HepG2 (cell line): ENCODE measurements at regions not wholly inside any gene's neighbourhood (a gene's known extent, or its start where the extent isn't known, plus 50 kb on each side); places are given as distances from the start of the nearest gene placed in this dataset.

ENCODE experiments used
- ATAC-seq: fragments of 200-7000 bp; cut with Tn5 transposase; 3 replicates; pipeline ENCODE4 v1.9.1; 2020; ENCODE audit warnings: mild to moderate bottlenecking, moderate library complexity
- BruUV-seq: library from RNA; stranded (reverse); fragments of 400-500 nt; replicated peaks from 2 replicates; lab custom pipeline; 2021; lab: Mats Ljungman, UMichigan
- CTCF ChIA-PET: fragments of 300-600 bp; formaldehyde crosslinking; extraction: SDS; loops from one replicate; lab custom pipeline; 2021; ENCODE audit warnings: low total read pairs, inconsistent platforms, low intra/inter-chr PET ratio; lab: Yijun Ruan, JAX
- POLR2A ChIA-PET: fragments of 350-600 bp; sonication (Branson Sonifier 250); formaldehyde crosslinking; loops from one replicate; lab custom pipeline; 2020; ENCODE audit warnings: antibody characterized with exemption, inconsistent platforms; lab: Yijun Ruan, JAX
- DNase-seq: peaks from one replicate; pipeline ENCODE4 v3.0.0-alpha.2; 2015; ENCODE audit warnings: low spot score
- FAIRE-seq: peaks from 3 replicates; lab custom pipeline; 2011; peaks lifted over from hg19 to GRCh38; lab: Jason Lieb, UNC
- H2AFZ ChIP-seq: one replicate; pipeline ENCODE4 v1.6.1; 2011; ENCODE audit warnings: low read length, inconsistent platforms
- H3K27ac ChIP-seq: fragments of 300-600 bp; 3 replicates; pipeline ENCODE4 v1.8.0; 2011; ENCODE audit warnings: mixed run types, mild to moderate bottlenecking, mixed read lengths, low read length, inconsistent platforms; ENCODE audit not compliant: insufficient read depth; ENCODE audit errors: extremely low read length
- H3K27me3 ChIP-seq, 2 experiments: fragments of 200-600 bp in 1 of 2; 2 replicates in 1 of 2; 3 replicates in 1 of 2; pipeline versions ENCODE4 v1.6.0 to v1.8.0; 2011; ENCODE audit warnings: low read length in 2 of 2, mild to moderate bottlenecking in 2 of 2, moderate library complexity in 2 of 2, inconsistent platforms in 1 of 2; ENCODE audit not compliant: insufficient read depth in 2 of 2, control insufficient read depth in 1 of 2
- H3K36me3 ChIP-seq, 2 experiments: fragments of 200-600 bp in 1 of 2; replicated peaks in 1 of 2; 2 replicates in 1 of 2; 3 replicates in 1 of 2; pipeline versions ENCODE4 v1.5.1 to v1.8.0; 2011; ENCODE audit warnings: low read length in 2 of 2, inconsistent platforms in 1 of 2; ENCODE audit not compliant: insufficient read depth in 2 of 2, control insufficient read depth in 1 of 2
- H3K4me1 ChIP-seq: 2 replicates; pipeline ENCODE4 v1.5.1; 2012; ENCODE audit warnings: low read length, inconsistent platforms; ENCODE audit not compliant: insufficient read depth
- H3K4me2 ChIP-seq: 2 replicates; pipeline ENCODE4 v1.6.0; 2011; ENCODE audit warnings: low read depth, low read length, inconsistent platforms
- H3K4me3 ChIP-seq, 3 experiments: fragments of 200-600 bp in 1 of 3; sonication (generic), shearing (Covaris generic) in 1 of 3; replicated peaks in 1 of 3; 2 replicates each; pipeline ENCODE4 v1.5.1; 2011 to 2016; ENCODE audit warnings: low read length in 3 of 3, inconsistent platforms in 2 of 3, low read depth in 2 of 3, mild to moderate bottlenecking in 2 of 3, control low read depth in 1 of 3, mixed read lengths in 1 of 3; ENCODE audit not compliant: insufficient read depth in 1 of 3
- H3K79me2 ChIP-seq: one replicate; pipeline ENCODE4 v1.6.1; 2011; ENCODE audit warnings: low read length, inconsistent platforms; ENCODE audit not compliant: insufficient read depth
- H3K9ac ChIP-seq: 2 replicates; pipeline ENCODE4 v1.6.0; 2011; ENCODE audit warnings: mild to moderate bottlenecking, low read depth, low read length, inconsistent platforms; ENCODE audit not compliant: insufficient read depth
- H3K9me3 ChIP-seq: 2 replicates; pipeline ENCODE4 v1.5.1; 2012; ENCODE audit warnings: mild to moderate bottlenecking, low read length
- H4K20me1 ChIP-seq: 2 replicates; pipeline ENCODE4 v1.6.0; 2011; ENCODE audit warnings: inconsistent platforms, mild to moderate bottlenecking, low read length, moderate library complexity; ENCODE audit not compliant: insufficient read depth
- AKNA ChIP-seq: sonication (generic); formaldehyde crosslinking; IDR thresholded peaks from 2 replicates; pipeline ENCODE4 v1.4.0; 2020; ENCODE audit warnings: missing genetic modification reagents, borderline replicate concordance
- PRDM4 ChIP-seq: sonication (generic); formaldehyde crosslinking; IDR thresholded peaks from 2 replicates; pipeline ENCODE4 v1.9.0; 2021; ENCODE audit warnings: missing genetic modification reagents, borderline replicate concordance
- SSRP1 ChIP-seq: IDR thresholded peaks from 2 replicates; pipeline ENCODE4 v1.6.1; 2016; ENCODE audit warnings: control low read depth
- ZBTB42 ChIP-seq: sonication (generic); formaldehyde crosslinking; IDR thresholded peaks from 2 replicates; pipeline ENCODE4 v1.5.0; 2020; ENCODE audit warnings: mild to moderate bottlenecking, missing genetic modification reagents
- ZNF430 ChIP-seq: sonication (generic); formaldehyde crosslinking; IDR thresholded peaks from 2 replicates; pipeline ENCODE4 v1.9.0; 2021; ENCODE audit warnings: mild to moderate bottlenecking, missing genetic modification reagents
- WGBS: methylation state at CpG from one replicate; pipeline ENCODE4 v1.1.6; 2017; ENCODE audit warnings: low lambda C conversion rate; 5-methylcytosine and 5-hydroxymethylcytosine counted together
- in situ Hi-C: cut with HindIII; loops from 2 replicates; pipeline ENCODE4 v1.10.0; 2017; ENCODE audit warnings: low pct_unique_long_range_greater_than_20kb; ENCODE audit not compliant: extremely low pct_ligation_motif_present
- intact Hi-C: fragments of 100-400 bp; cut with micrococcal nuclease; formaldehyde crosslinking; loops from one replicate; pipeline ENCODE4 v1.10.0; 2022; ENCODE audit not compliant: unreplicated experiment
- TF ChIP-seq, protein P1 (sequence below): fragments of 450-650 bp; IDR thresholded peaks from 2 replicates; pipeline ENCODE4 v1.6.1; 2017; ENCODE audit warnings: mild to moderate bottlenecking
- TF ChIP-seq, protein P2 (sequence below): sonication (generic); formaldehyde crosslinking; IDR thresholded peaks from 2 replicates; pipeline ENCODE4 v1.8.0; 2022; ENCODE audit warnings: mild to moderate bottlenecking, missing genetic modification reagents; ENCODE audit not compliant: insufficient replicate concordance

DNA sequence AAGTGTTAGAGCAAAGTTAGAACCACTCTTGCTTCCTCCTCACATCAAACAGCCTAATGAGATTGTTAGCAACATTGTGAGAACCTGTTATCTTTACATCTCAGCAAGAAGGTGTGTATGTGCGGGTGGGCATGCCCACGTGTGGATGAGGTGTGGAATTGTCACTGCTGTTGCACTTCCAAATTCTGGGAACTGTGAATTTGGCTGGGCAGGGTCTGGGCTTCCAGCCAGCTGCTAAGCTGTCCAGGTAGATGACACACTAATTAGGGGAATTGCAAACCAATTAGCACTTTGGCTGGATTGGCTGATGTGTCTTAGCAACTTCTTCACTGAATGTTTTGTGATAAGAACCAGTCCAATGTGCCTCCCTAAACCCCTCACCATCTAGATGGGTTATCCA lies 848.2 kb downstream of the DHX35 start:
- DNase-seq (no peak), FAIRE-seq (no peak), ATAC-seq (no peak)
- POLR2A ChIA-PET, result no interaction called here
- H3K9ac ChIP-seq, result no peak overlapping the region
- no peaks in the 10 kb centered on the region for H3K36me3 ChIP-seq
- H3K4me2 ChIP-seq, result no peak overlapping the region
- H4K20me1 ChIP-seq, result no peaks in the 10 kb centered on the region
- 8% methylated on average over 2 of the region's 2 CpGs for WGBS
- intact Hi-C loops (no loop called here), in situ Hi-C loops (no loop called here)
- no peaks in the 10 kb centered on the region for H3K79me2 ChIP-seq
- BruUV-seq, result no TSS peak
- H3K9me3 ChIP-seq, result peaks cover 85% of the 10 kb centered on the region
- CTCF ChIA-PET, result no interaction called here
- H3K27me3 ChIP-seq, result no peaks in the 10 kb centered on the region
- TF ChIP-seq ZNF430 (CRISPR knock-in tag) (no peak), PRDM4 (CRISPR knock-in tag) (no peak), SSRP1 (CRISPR knock-in tag) (no peak), AKNA (CRISPR knock-in tag) (no peak), ZBTB42 (CRISPR knock-in tag) (no peak)
- TF ChIP-seq, protein P1, sequence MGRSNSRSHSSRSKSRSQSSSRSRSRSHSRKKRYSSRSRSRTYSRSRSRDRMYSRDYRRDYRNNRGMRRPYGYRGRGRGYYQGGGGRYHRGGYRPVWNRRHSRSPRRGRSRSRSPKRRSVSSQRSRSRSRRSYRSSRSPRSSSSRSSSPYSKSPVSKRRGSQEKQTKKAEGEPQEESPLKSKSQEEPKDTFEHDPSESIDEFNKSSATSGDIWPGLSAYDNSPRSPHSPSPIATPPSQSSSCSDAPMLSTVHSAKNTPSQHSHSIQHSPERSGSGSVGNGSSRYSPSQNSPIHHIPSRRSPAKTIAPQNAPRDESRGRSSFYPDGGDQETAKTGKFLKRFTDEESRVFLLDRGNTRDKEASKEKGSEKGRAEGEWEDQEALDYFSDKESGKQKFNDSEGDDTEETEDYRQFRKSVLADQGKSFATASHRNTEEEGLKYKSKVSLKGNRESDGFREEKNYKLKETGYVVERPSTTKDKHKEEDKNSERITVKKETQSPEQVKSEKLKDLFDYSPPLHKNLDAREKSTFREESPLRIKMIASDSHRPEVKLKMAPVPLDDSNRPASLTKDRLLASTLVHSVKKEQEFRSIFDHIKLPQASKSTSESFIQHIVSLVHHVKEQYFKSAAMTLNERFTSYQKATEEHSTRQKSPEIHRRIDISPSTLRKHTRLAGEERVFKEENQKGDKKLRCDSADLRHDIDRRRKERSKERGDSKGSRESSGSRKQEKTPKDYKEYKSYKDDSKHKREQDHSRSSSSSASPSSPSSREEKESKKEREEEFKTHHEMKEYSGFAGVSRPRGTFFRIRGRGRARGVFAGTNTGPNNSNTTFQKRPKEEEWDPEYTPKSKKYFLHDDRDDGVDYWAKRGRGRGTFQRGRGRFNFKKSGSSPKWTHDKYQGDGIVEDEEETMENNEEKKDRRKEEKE, result no peak
- TF ChIP-seq, protein P2, sequence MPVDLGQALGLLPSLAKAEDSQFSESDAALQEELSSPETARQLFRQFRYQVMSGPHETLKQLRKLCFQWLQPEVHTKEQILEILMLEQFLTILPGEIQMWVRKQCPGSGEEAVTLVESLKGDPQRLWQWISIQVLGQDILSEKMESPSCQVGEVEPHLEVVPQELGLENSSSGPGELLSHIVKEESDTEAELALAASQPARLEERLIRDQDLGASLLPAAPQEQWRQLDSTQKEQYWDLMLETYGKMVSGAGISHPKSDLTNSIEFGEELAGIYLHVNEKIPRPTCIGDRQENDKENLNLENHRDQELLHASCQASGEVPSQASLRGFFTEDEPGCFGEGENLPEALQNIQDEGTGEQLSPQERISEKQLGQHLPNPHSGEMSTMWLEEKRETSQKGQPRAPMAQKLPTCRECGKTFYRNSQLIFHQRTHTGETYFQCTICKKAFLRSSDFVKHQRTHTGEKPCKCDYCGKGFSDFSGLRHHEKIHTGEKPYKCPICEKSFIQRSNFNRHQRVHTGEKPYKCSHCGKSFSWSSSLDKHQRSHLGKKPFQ, result no peak
- H3K27ac ChIP-seq, result no peak overlapping the region
- H3K4me1 ChIP-seq, result no peaks in the 10 kb centered on the region
- H3K4me3 ChIP-seq, result no peak overlapping the region
- no peak overlapping the region for H2AFZ ChIP-seq
